HEK293 (cell line): ENCODE measurements at regions not wholly inside any gene's neighbourhood (a gene's known extent, or its start where the extent isn't known, plus 50 kb on each side); places are given as distances from the start of the nearest gene placed in this dataset.

ENCODE experiments used
- CTCF ChIA-PET: fragments of 350-600 bp; formaldehyde crosslinking; extraction: SDS; loops from one replicate; lab custom pipeline; 2021; ENCODE audit warnings: antibody characterized with exemption; lab: Yijun Ruan, JAX
- POLR2A ChIA-PET: fragments of 300-600 bp; formaldehyde crosslinking; extraction: SDS; loops from one replicate; lab custom pipeline; 2020; ENCODE audit warnings: antibody characterized with exemption, inconsistent platforms; lab: Yijun Ruan, JAX
- H3K27ac ChIP-seq: fragments of 200-500 bp; sonication (Bioruptor generic); 2 replicates; pipeline ENCODE4 v1.5.1; 2014; ENCODE audit warnings: low read depth, low read length, control low read depth, inconsistent platforms; ENCODE audit errors: extremely low read depth
- H3K36me3 ChIP-seq, 2 experiments: fragments of 200-500 bp in 1 of 2; sonication (Bioruptor generic) in 1 of 2; 1 replicate in 1 of 2; 2 replicates in 1 of 2; pipeline ENCODE4 v1.5.1; 2014 to 2017; ENCODE audit warnings: inconsistent platforms in 2 of 2, low read length in 2 of 2; ENCODE audit not compliant: control insufficient read depth in 2 of 2, insufficient read depth in 1 of 2
- H3K4me1 ChIP-seq: fragments of 200-500 bp; sonication (Bioruptor generic); 2 replicates; pipeline ENCODE4 v1.5.1; 2014; ENCODE audit warnings: mild to moderate bottlenecking, low read length, inconsistent platforms; ENCODE audit not compliant: control insufficient read depth, insufficient read depth
- H3K4me3 ChIP-seq: 2 replicates; pipeline ENCODE4 v1.5.1; 2011; ENCODE audit warnings: low read depth, mild to moderate bottlenecking, control low read depth, low read length, moderate library complexity
- H3K9me3 ChIP-seq: fragments of 200-500 bp; sonication (Bioruptor generic); 2 replicates; pipeline ENCODE4 v1.5.1; 2014; ENCODE audit warnings: low read depth, low read length, inconsistent platforms; ENCODE audit not compliant: control insufficient read depth, insufficient read depth
- EGR2 ChIP-seq: fragments of 450-650 bp; formaldehyde crosslinking; IDR thresholded peaks from 2 replicates; pipeline ENCODE4 v1.5.1; 2016; ENCODE audit warnings: low read depth, missing biosample characterization, missing genetic modification characterization
- MZF1 ChIP-seq: fragments of 450-650 bp; formaldehyde crosslinking; IDR thresholded peaks from 2 replicates; pipeline ENCODE4 v1.5.1; 2017; ENCODE audit warnings: missing biosample characterization, missing genetic modification characterization, borderline replicate concordance
- PBX3 ChIP-seq: sonication (generic); formaldehyde crosslinking; IDR thresholded peaks from 2 replicates; pipeline ENCODE4 v1.8.1; 2022; ENCODE audit warnings: mild to moderate bottlenecking, moderate library complexity, missing genetic modification reagents
- REPIN1 ChIP-seq: fragments of 450-650 bp; formaldehyde crosslinking; IDR thresholded peaks from 2 replicates; pipeline ENCODE4 v1.5.1; 2017; ENCODE audit warnings: missing biosample characterization, missing genetic modification characterization, low read depth
- WT1 ChIP-seq: fragments of 450-650 bp; formaldehyde crosslinking; IDR thresholded peaks from 2 replicates; pipeline ENCODE4 v1.5.1; 2016; ENCODE audit warnings: missing biosample characterization, missing genetic modification characterization
- ZBTB10 ChIP-seq: fragments of 450-650 bp; formaldehyde crosslinking; IDR thresholded peaks from 2 replicates; pipeline ENCODE4 v1.5.1; 2016; ENCODE audit warnings: missing biosample characterization, missing genetic modification characterization
- ZBTB11 ChIP-seq: fragments of 450-650 bp; formaldehyde crosslinking; conservative IDR thresholded peaks from 2 replicates; pipeline ENCODE4 v1.5.1; 2016; ENCODE audit warnings: low read depth, missing biosample characterization, missing genetic modification characterization
- ZBTB7A ChIP-seq: fragments of 450-650 bp; formaldehyde crosslinking; IDR thresholded peaks from 2 replicates; pipeline ENCODE4 v1.5.1; 2016; ENCODE audit warnings: low read depth, missing biosample characterization, missing genetic modification characterization
- ZNF10 ChIP-seq: fragments of 450-650 bp; formaldehyde crosslinking; IDR thresholded peaks from 2 replicates; pipeline ENCODE4 v1.5.1; 2017; ENCODE audit warnings: missing biosample characterization, missing genetic modification characterization
- ZNF354C ChIP-seq: fragments of 450-650 bp; formaldehyde crosslinking; IDR thresholded peaks from 2 replicates; pipeline ENCODE4 v1.5.1; 2016; ENCODE audit warnings: missing biosample characterization, missing genetic modification characterization, low read depth, borderline replicate concordance
- ZNF639 ChIP-seq: fragments of 450-650 bp; formaldehyde crosslinking; IDR thresholded peaks from 2 replicates; pipeline ENCODE4 v1.5.1; 2016; ENCODE audit warnings: missing biosample characterization, missing genetic modification characterization
- ZNF692 ChIP-seq: fragments of 450-650 bp; formaldehyde crosslinking; IDR thresholded peaks from 2 replicates; pipeline ENCODE4 v1.5.1; 2016; ENCODE audit warnings: missing biosample characterization, missing genetic modification characterization
- ZNF704 ChIP-seq: fragments of 450-650 bp; formaldehyde crosslinking; IDR thresholded peaks from 2 replicates; pipeline ENCODE4 v1.5.1; 2016; ENCODE audit warnings: missing biosample characterization, missing genetic modification characterization

- no peak for TF ChIP-seq ZNF704 (tag by site-specific recombination)
- TF ChIP-seq ZNF10 (tag by site-specific recombination), result no peak
- no peak for TF ChIP-seq REPIN1 (tag by site-specific recombination)
- TF ChIP-seq ZNF639 (tag by site-specific recombination), result no peak
- no peak for TF ChIP-seq ZBTB10 (tag by site-specific recombination)
- no peak for TF ChIP-seq PBX3
- no peak for TF ChIP-seq ZBTB11 (tag by site-specific recombination)
- no peak for TF ChIP-seq ZNF692
- TF ChIP-seq MZF1 (tag by site-specific recombination), result no peak
- TF ChIP-seq EGR2 (tag by site-specific recombination), result no peak
- no peak for TF ChIP-seq WT1
- no peak for TF ChIP-seq ZBTB7A (tag by site-specific recombination)
- no peak for TF ChIP-seq ZNF354C (tag by site-specific recombination)
- CTCF ChIA-PET, result interaction anchor here (0.5 kb wide), 1 partner anchor 1519 kb away, joined by 3 read pairs; no protein-coding TSS in a partner anchor
Measured at GRCh38 chr10:21031232-21031795, 134.2 kb upstream of the NEBL start.

More at GRCh38 chr10:21031232-21031795, 134.2 kb upstream of the NEBL start:
- Histone ChIP-seq H3K27ac (no peak overlapping the region), H3K4me3 (no peak overlapping the region), H3K9me3 (no peaks in the 10 kb centered on the region), H3K4me1 (no peaks in the 10 kb centered on the region), H3K36me3 (no peaks in the 10 kb centered on the region)
- POLR2A ChIA-PET, result no interaction called here
